KMS-11 (cell line): ENCODE measurements at regions not wholly inside any gene's neighbourhood (a gene's known extent, or its start where the extent isn't known, plus 50 kb on each side); places are given as distances from the start of the nearest gene placed in this dataset.

Experiments used
- H2AFZ ChIP-seq: fragments of 200-600 bp; sonication (generic); 2 replicates; pipeline ENCODE4 v1.6.1; 2016; ENCODE audit warnings: antibody characterized with exemption, mixed run types, low read depth
- H3K27ac ChIP-seq: fragments of 200-600 bp; sonication (generic); 2 replicates; pipeline ENCODE4 v1.6.1; 2016; ENCODE audit warnings: mild to moderate bottlenecking, mixed run types
- H3K27me3 ChIP-seq: fragments of 200-600 bp; sonication (generic); 2 replicates; pipeline ENCODE4 v1.6.1; 2017; ENCODE audit warnings: mild to moderate bottlenecking, low read depth, mixed run types, moderate library complexity; ENCODE audit not compliant: insufficient read depth
- H3K36me3 ChIP-seq: fragments of 200-600 bp; sonication (generic); 2 replicates; pipeline ENCODE4 v1.6.1; 2017; ENCODE audit warnings: mild to moderate bottlenecking, mixed run types; ENCODE audit not compliant: insufficient read depth
- H3K4me1 ChIP-seq: fragments of 200-600 bp; sonication (generic); 2 replicates; pipeline ENCODE4 v1.6.1; 2016; ENCODE audit warnings: mild to moderate bottlenecking, low read depth, mixed run types; ENCODE audit not compliant: poor library complexity, severe bottlenecking
- H3K4me2 ChIP-seq: fragments of 200-600 bp; sonication (generic); 2 replicates; pipeline ENCODE4 v1.7.0; 2016; ENCODE audit warnings: mild to moderate bottlenecking, mixed run types
- H3K4me3 ChIP-seq: fragments of 200-600 bp; sonication (generic); IDR thresholded peaks from 2 replicates; pipeline ENCODE4 v1.6.1; 2017; ENCODE audit warnings: low read depth, low read length, mixed read lengths; ENCODE audit not compliant: insufficient read depth
- H3K79me2 ChIP-seq: fragments of 200-600 bp; sonication (generic); 2 replicates; pipeline ENCODE4 v1.6.1; 2016; ENCODE audit warnings: low read depth, mixed run types; ENCODE audit not compliant: insufficient read depth
- H3K9ac ChIP-seq: fragments of 200-600 bp; sonication (generic); 2 replicates; pipeline ENCODE4 v1.6.1; 2016; ENCODE audit warnings: mild to moderate bottlenecking, mixed run types
- H4K20me1 ChIP-seq: fragments of 200-600 bp; sonication (generic); 2 replicates; pipeline ENCODE4 v1.6.1; 2016; ENCODE audit warnings: mild to moderate bottlenecking, mixed run types; ENCODE audit not compliant: insufficient read depth
- TF ChIP-seq, protein P1 (sequence below): fragments of 200-600 bp; sonication (generic); conservative IDR thresholded peaks from 2 replicates; pipeline ENCODE4 v1.6.1; 2017; ENCODE audit warnings: low read depth, mild to moderate bottlenecking, antibody characterized with exemption, low read length, moderate library complexity, mixed read lengths

DNA sequence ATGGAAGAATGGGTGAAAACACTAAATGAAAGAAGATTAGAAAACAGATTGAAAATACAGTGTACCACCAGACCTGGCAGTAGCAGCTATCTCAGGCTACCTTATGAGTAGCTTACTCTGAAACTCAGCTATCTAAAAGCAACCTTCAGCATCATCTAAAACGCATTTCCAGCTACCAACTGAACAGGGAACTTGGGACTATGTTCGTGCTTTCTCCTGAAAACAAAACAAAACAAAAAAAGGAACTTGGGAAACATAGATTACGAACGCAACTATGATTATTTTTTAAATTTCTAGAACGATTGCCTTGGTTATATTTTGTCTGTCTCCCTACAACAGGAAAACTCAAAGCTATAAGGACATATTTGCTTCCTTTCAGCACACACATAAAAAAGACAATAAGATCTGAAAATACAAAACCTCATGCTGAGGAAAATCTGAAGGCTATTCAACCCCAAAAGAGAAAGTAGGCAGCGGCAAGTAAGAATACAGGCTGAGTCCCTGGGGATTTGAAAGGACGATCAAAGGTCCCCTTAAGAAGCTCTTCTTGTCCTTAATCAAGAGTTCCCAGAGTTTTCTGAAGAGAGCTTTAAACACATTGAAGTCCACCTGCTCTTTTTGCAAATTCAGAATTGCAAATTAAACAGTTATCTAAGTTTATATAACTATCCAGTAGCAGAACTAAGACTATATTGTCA, 53.4 kb downstream of the OR2K2 start:
- no peaks in the 10 kb centered on the region for H3K4me1 ChIP-seq
- H3K4me2 ChIP-seq, result no peak overlapping the region
- H3K9ac ChIP-seq, result no peak overlapping the region
- TF ChIP-seq, protein P1, sequence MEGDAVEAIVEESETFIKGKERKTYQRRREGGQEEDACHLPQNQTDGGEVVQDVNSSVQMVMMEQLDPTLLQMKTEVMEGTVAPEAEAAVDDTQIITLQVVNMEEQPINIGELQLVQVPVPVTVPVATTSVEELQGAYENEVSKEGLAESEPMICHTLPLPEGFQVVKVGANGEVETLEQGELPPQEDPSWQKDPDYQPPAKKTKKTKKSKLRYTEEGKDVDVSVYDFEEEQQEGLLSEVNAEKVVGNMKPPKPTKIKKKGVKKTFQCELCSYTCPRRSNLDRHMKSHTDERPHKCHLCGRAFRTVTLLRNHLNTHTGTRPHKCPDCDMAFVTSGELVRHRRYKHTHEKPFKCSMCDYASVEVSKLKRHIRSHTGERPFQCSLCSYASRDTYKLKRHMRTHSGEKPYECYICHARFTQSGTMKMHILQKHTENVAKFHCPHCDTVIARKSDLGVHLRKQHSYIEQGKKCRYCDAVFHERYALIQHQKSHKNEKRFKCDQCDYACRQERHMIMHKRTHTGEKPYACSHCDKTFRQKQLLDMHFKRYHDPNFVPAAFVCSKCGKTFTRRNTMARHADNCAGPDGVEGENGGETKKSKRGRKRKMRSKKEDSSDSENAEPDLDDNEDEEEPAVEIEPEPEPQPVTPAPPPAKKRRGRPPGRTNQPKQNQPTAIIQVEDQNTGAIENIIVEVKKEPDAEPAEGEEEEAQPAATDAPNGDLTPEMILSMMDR, result no peak
- no peak overlapping the region for H3K4me3 ChIP-seq
- H4K20me1 ChIP-seq, result no peaks in the 10 kb centered on the region
- H2AFZ ChIP-seq, result no peak overlapping the region
- no peak overlapping the region for H3K27ac ChIP-seq
- no peaks in the 10 kb centered on the region for H3K79me2 ChIP-seq
- no peaks in the 10 kb centered on the region for H3K27me3 ChIP-seq
- no peaks in the 10 kb centered on the region for H3K36me3 ChIP-seq

DNA sequence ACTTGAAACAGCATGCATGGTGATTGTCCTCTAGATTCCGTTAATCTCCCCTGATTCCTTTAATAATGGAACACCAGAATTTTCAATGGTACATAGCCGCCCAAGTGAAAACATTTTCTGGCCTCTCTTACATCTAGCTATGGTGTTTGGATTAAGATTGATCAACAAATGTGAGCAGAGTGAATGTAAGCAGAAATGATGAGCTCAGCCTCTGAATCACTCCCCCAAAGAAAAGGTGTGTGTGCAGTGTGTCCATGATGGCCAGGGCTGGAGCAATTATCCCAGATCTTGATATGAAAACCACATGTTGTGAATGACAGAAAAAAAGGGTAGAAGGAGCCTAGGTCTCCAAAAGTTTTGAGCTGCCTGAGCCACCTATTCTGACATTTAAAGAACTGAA, 55.3 kb downstream of the OR2K2 start:
- TF ChIP-seq, protein P1, result no peak
- H3K4me1 ChIP-seq, result no peaks in the 10 kb centered on the region
- H2AFZ ChIP-seq, result no peak overlapping the region
- no peaks in the 10 kb centered on the region for H3K27me3 ChIP-seq
- H3K27ac ChIP-seq, result no peak overlapping the region
- no peaks in the 10 kb centered on the region for H4K20me1 ChIP-seq
- no peak overlapping the region for H3K4me3 ChIP-seq
- no peak overlapping the region for H3K4me2 ChIP-seq
- H3K79me2 ChIP-seq, result no peaks in the 10 kb centered on the region
- H3K9ac ChIP-seq, result no peak overlapping the region
- no peaks in the 10 kb centered on the region for H3K36me3 ChIP-seq

DNA sequence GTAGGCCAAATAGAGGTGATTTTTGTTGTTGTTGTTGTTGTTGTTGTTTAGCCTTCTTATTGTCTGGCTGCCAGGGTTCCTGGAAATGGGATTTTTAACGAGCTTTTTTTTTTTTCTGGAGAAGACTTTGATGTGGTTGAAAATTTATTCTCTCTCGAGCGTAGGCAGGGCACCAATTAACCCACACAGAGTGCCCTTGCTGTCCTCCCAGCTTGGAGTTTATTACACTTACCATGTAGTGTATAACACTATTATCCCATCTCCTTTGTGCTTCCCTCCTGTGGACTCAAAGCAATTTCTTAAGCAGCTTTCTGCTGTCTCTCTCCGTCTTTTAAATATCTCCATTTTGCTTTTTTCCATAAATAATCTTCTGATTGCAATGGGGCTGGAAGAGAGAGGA, 57.4 kb downstream of the OR2K2 start:
- Histone ChIP-seq H3K79me2 (no peaks in the 10 kb centered on the region), H3K27ac (no peak overlapping the region), H3K36me3 (no peaks in the 10 kb centered on the region), H3K4me3 (no peak overlapping the region), H3K4me1 (no peaks in the 10 kb centered on the region), H3K4me2 (no peak overlapping the region), H3K27me3 (no peaks in the 10 kb centered on the region), H3K9ac (no peak overlapping the region), H4K20me1 (no peaks in the 10 kb centered on the region), H2AFZ (no peak overlapping the region)
- TF ChIP-seq, protein P1, result no peak

DNA sequence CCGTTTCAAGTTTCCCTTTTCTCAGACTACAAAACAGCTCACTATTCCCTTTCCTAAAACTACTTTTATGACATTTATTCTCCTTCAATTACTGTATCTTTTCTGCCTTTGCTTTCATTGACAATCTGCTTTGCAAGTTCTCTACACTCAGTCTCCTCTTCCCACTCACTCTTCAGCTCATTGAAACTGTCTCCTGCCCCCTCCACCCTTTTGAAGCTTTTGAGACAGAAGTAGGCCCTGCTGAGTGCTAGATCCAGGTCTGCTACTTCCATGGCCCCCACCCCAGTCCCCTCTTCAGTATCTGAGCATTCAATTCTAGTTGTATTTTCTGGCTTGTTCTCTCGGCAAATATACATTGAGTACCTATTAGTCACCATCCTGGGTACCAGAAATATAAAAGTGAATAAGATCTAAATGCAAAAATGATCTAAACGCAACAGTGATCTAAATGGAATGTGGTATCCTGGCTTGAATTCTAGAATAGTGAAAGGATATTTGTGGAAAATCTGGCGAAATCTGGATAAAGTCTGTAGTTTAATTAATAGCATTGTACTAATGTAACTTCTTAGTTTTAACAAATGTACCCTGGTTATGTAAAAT, 58.4 kb downstream of the OR2K2 start:
- H3K79me2 ChIP-seq, result no peaks in the 10 kb centered on the region
- no peaks in the 10 kb centered on the region for H4K20me1 ChIP-seq
- H3K36me3 ChIP-seq, result no peaks in the 10 kb centered on the region
- no peak overlapping the region for H3K4me3 ChIP-seq
- no peak overlapping the region for H3K27ac ChIP-seq
- TF ChIP-seq, protein P1, result no peak
- H3K4me1 ChIP-seq, result no peaks in the 10 kb centered on the region
- H2AFZ ChIP-seq, result no peak overlapping the region
- no peak overlapping the region for H3K4me2 ChIP-seq
- H3K9ac ChIP-seq, result no peak overlapping the region
- H3K27me3 ChIP-seq, result no peaks in the 10 kb centered on the region
